ENCODE measurements at regions not wholly inside any gene's neighbourhood (a gene's known extent, or its start where the extent isn't known, plus 50 kb on each side); places are given as distances from the start of the nearest gene placed in this dataset.

- no peak for ATAC-seq
- DNase-seq: no peak
- peaks cover 4% of the 10 kb centered on the region for H3K9me3 Mint-ChIP-seq
- H3K4me1 Mint-ChIP-seq (ENCODE audit: low read depth): no peaks in the 10 kb centered on the region
- intact Hi-C loops (cut with micrococcal nuclease): no loop called here
- ChIA-PET POLR2A (no interaction called here), CTCF (interaction anchor here (0.7 kb wide), 1 partner anchor 510 kb away, joined by 3 read pairs; no protein-coding TSS in a partner anchor)
- H3K36me3 Mint-ChIP-seq (ENCODE audit: low read depth): no peaks in the 10 kb centered on the region
- TF ChIP-seq CTCF (IDR thresholded peaks at IDR 0.05): no peak
- no peak overlapping the region for H3K4me3 Mint-ChIP-seq
- H3K27ac Mint-ChIP-seq: no peak overlapping the region
- peaks cover 17% of the 10 kb centered on the region for H3K27me3 Mint-ChIP-seq
These were observed 379.2 kb downstream of the VPS13C start for GRCh38 chr15:61681038-61681418.

- no peak for TF ChIP-seq CTCF (IDR thresholded peaks at IDR 0.05)
- ChIA-PET CTCF (no interaction called here), POLR2A (no interaction called here)
- Mint-ChIP-seq H3K9me3 (peaks cover 4% of the 10 kb centered on the region), H3K27ac (no peak overlapping the region), H3K4me3 (no peak overlapping the region), H3K36me3 (ENCODE audit: low read depth) (no peaks in the 10 kb centered on the region), H3K27me3 (peaks cover 14% of the 10 kb centered on the region), H3K4me1 (ENCODE audit: low read depth) (no peaks in the 10 kb centered on the region)
- DNase-seq (no peak), ATAC-seq (no peak)
- intact Hi-C loops (cut with micrococcal nuclease): no loop called here
These were observed 379.8 kb downstream of the VPS13C start for GRCh38 chr15:61680260-61681037.

- intact Hi-C loops (cut with micrococcal nuclease): no loop called here
- CTCF ChIA-PET: no interaction called here
These were observed 388.5 kb downstream of the VPS13C start for GRCh38 chr15:61671736-61672135.

GRCh38 chr15:61668444-61668843 lies 391.8 kb downstream of the VPS13C start:
- TF ChIP-seq CTCF (IDR thresholded peaks at IDR 0.05): no peak
- POLR2A ChIA-PET: no interaction called here
- Mint-ChIP-seq H3K36me3 (ENCODE audit: low read depth) (no peaks in the 10 kb centered on the region), H3K27ac (no peak overlapping the region), H3K9me3 (no peaks in the 10 kb centered on the region), H3K27me3 (peaks cover 18% of the 10 kb centered on the region), H3K4me1 (ENCODE audit: low read depth) (no peaks in the 10 kb centered on the region), H3K4me3 (no peak overlapping the region)
- ATAC-seq: no peak
- DNase-seq: no peak
- intact Hi-C loops (cut with micrococcal nuclease): no loop called here
- CTCF ChIA-PET: no interaction called here

More at GRCh38 chr15:61671736-61672135, 388.5 kb downstream of the VPS13C start:
- Mint-ChIP-seq H3K27me3 (peaks cover 7% of the 10 kb centered on the region), H3K27ac (no peak overlapping the region), H3K4me3 (no peak overlapping the region), H3K4me1 (ENCODE audit: low read depth) (no peaks in the 10 kb centered on the region), H3K9me3 (no peaks in the 10 kb centered on the region), H3K36me3 (ENCODE audit: low read depth) (no peaks in the 10 kb centered on the region)
- DNase-seq (no peak), ATAC-seq (no peak)
- POLR2A ChIA-PET: no interaction called here
- no peak for TF ChIP-seq CTCF (IDR thresholded peaks at IDR 0.05)

GRCh38 chr15:61661791-61662190 lies 398.5 kb downstream of the VPS13C start:
- ChIA-PET CTCF (no interaction called here), POLR2A (no interaction called here)
- Mint-ChIP-seq H3K36me3 (ENCODE audit: low read depth) (no peaks in the 10 kb centered on the region), H3K9me3 (no peaks in the 10 kb centered on the region), H3K4me1 (ENCODE audit: low read depth) (no peaks in the 10 kb centered on the region), H3K27ac (no peak overlapping the region), H3K27me3 (peaks cover 26% of the 10 kb centered on the region), H3K4me3 (no peak overlapping the region)
- ATAC-seq (no peak), DNase-seq (no peak)
- TF ChIP-seq CTCF (IDR thresholded peaks at IDR 0.05): no peak
- intact Hi-C loops (cut with micrococcal nuclease): no loop called here

Measured in activated CD8-positive, alpha-beta T cell treated with anti-CD3 and anti-CD28 coated beads for 36 hours (primary cell).